ENCODE measurements at regions not wholly inside any gene's neighbourhood (a gene's known extent, or its start where the extent isn't known, plus 50 kb on each side); places are given as distances from the start of the nearest gene placed in this dataset.

DNA sequence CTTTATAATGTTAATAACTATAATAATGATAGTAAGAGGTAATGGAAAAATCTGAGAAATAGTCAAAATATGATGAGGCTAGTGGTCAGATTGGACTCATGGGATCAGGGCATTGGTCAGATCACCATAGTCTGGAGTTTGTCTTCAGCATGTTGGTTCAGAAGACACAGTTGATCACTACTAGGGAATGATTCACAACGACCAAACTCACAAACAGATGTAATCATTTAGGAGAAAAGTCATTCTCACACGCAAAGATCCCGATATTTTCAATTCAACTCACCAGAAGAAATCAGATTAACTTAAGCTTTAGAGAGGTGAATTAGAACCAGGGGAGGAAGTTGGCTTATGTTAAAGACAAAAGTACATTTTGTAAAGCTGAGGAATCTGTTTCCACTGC is 131.8 kb downstream of the LURAP1L start:
- TF ChIP-seq, protein P1, sequence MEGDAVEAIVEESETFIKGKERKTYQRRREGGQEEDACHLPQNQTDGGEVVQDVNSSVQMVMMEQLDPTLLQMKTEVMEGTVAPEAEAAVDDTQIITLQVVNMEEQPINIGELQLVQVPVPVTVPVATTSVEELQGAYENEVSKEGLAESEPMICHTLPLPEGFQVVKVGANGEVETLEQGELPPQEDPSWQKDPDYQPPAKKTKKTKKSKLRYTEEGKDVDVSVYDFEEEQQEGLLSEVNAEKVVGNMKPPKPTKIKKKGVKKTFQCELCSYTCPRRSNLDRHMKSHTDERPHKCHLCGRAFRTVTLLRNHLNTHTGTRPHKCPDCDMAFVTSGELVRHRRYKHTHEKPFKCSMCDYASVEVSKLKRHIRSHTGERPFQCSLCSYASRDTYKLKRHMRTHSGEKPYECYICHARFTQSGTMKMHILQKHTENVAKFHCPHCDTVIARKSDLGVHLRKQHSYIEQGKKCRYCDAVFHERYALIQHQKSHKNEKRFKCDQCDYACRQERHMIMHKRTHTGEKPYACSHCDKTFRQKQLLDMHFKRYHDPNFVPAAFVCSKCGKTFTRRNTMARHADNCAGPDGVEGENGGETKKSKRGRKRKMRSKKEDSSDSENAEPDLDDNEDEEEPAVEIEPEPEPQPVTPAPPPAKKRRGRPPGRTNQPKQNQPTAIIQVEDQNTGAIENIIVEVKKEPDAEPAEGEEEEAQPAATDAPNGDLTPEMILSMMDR (conservative IDR thresholded peaks at IDR 0.05) = no peak
- no peak for TF ChIP-seq ZFX (IDR thresholded peaks at IDR 0.05)

Data from C4-2B (cell line).